ENCODE measurements at regions not wholly inside any gene's neighbourhood (a gene's known extent, or its start where the extent isn't known, plus 50 kb on each side); places are given as distances from the start of the nearest gene placed in this dataset.

- no peaks in the 10 kb centered on the region for H3K36me3 ChIP-seq
- H3K27me3 ChIP-seq = no peaks in the 10 kb centered on the region
- DNase-seq (ENCODE audit: low spot score in 2 of 2) = no peak
- peaks cover 0 to 6% of the 10 kb centered on the region in 2 donors for H3K4me1 ChIP-seq
- intact Hi-C loops (cut with DNase I) = loop anchor here (5.0 kb wide), 1 partner anchor 33 kb away; no protein-coding TSS in a partner anchor
- no peaks in the 10 kb centered on the region for H3K9me3 ChIP-seq
- H3K27ac ChIP-seq = no peak overlapping the region
- TF ChIP-seq CTCF (IDR thresholded peaks at IDR 0.05) = no peak
- H3K4me3 ChIP-seq = no peak overlapping the region
Measured at GRCh38 chr1:23615423-23615822, 56.1 kb upstream of the ID3 start.

- intact Hi-C loops (cut with DNase I) = no loop called here
- H3K27me3 ChIP-seq = no peaks in the 10 kb centered on the region
- H3K9me3 ChIP-seq = no peaks in the 10 kb centered on the region
- no peak for DNase-seq (ENCODE audit: low spot score in 2 of 2)
- H3K4me1 ChIP-seq = peaks cover 0 to 1% of the 10 kb centered on the region in 2 donors
- TF ChIP-seq CTCF (IDR thresholded peaks at IDR 0.05) = no peak
- no peak overlapping the region for H3K27ac ChIP-seq
- no peaks in the 10 kb centered on the region for H3K36me3 ChIP-seq
- no peak overlapping the region for H3K4me3 ChIP-seq
Measured at GRCh38 chr1:23614032-23614660, 54.8 kb upstream of the ID3 start.

- no peaks in the 10 kb centered on the region for H3K4me1 ChIP-seq
- no peak for TF ChIP-seq CTCF (IDR thresholded peaks at IDR 0.05)
- no peak overlapping the region for H3K4me3 ChIP-seq
- H3K36me3 ChIP-seq = no peaks in the 10 kb centered on the region
- no peak for DNase-seq (ENCODE audit: low spot score in 2 of 2)
- H3K27ac ChIP-seq = no peak overlapping the region
- intact Hi-C loops (cut with DNase I) = no loop called here
- no peaks in the 10 kb centered on the region for H3K9me3 ChIP-seq
- no peaks in the 10 kb centered on the region for H3K27me3 ChIP-seq
Measured at GRCh38 chr1:23613191-23614031, 54.1 kb upstream of the ID3 start.

- no peaks in the 10 kb centered on the region for H3K9me3 ChIP-seq
- DNase-seq (ENCODE audit: low spot score in 2 of 2) = no peak
- no peaks in the 10 kb centered on the region for H3K36me3 ChIP-seq
- intact Hi-C loops (cut with DNase I) = no loop called here
- H3K27me3 ChIP-seq = no peaks in the 10 kb centered on the region
- no peak overlapping the region for H3K4me3 ChIP-seq
- no peaks in the 10 kb centered on the region for H3K4me1 ChIP-seq
- TF ChIP-seq CTCF (IDR thresholded peaks at IDR 0.05) = no peak
- H3K27ac ChIP-seq = no peak overlapping the region
Measured at GRCh38 chr1:23611601-23612327, 52.5 kb upstream of the ID3 start.

GRCh38 chr1:23610677-23611076, 51.4 kb upstream of the ID3 start:
- Histone ChIP-seq H3K4me1 (no peaks in the 10 kb centered on the region), H3K27ac (no peak overlapping the region), H3K4me3 (no peak overlapping the region), H3K36me3 (no peaks in the 10 kb centered on the region), H3K27me3 (no peaks in the 10 kb centered on the region), H3K9me3 (no peaks in the 10 kb centered on the region)
- no peak for TF ChIP-seq CTCF (IDR thresholded peaks at IDR 0.05)
- intact Hi-C loops (cut with DNase I) = no loop called here
- DNase-seq (ENCODE audit: low spot score in 2 of 2) = no peak
